ENCODE measurements at regions not wholly inside any gene's neighbourhood (a gene's known extent, or its start where the extent isn't known, plus 50 kb on each side); places are given as distances from the start of the nearest gene placed in this dataset.
"Not testable (repeated sequence)": the region's sequence is repeated elsewhere in the genome, so short reads cannot be mapped to it uniquely, and the experiment has no call there.

- no peak for DNase-seq
Observed at GRCh38 chr2:219844401-219845091, 217.1 kb downstream of the SLC4A3 start.

GRCh38 chr2:219848882-219849281 lies 221.5 kb downstream of the SLC4A3 start:
- DNase-seq, result no peak

- DNase-seq, result no peak
Observed at GRCh38 chr2:219851169-219851568, 223.7 kb downstream of the SLC4A3 start.

- DNase-seq, result no peak
Observed at GRCh38 chr2:219851801-219852481, 224.5 kb downstream of the SLC4A3 start.

- no peak for DNase-seq
Observed at GRCh38 chr2:219852626-219853025, 225.2 kb downstream of the SLC4A3 start.

GRCh38 chr2:219856602-219857001 lies 229.2 kb downstream of the SLC4A3 start:
- DNase-seq, result no peak

GRCh38 chr2:219857751-219858150 lies 230.3 kb downstream of the SLC4A3 start:
- DNase-seq, result no peak

GRCh38 chr2:219861307-219861706 lies 233.9 kb downstream of the SLC4A3 start:
- no peak for DNase-seq

- no peak for DNase-seq
Observed at GRCh38 chr2:219864154-219864553, 236.7 kb downstream of the SLC4A3 start.

- DNase-seq, result no peak
Observed at GRCh38 chr2:219868635-219869034, 241.2 kb downstream of the SLC4A3 start.

GRCh38 chr2:219870041-219870440 lies 242.6 kb downstream of the SLC4A3 start:
- DNase-seq, result no peak

- DNase-seq, result no peak
Observed at GRCh38 chr2:219871351-219871750, 243.9 kb downstream of the SLC4A3 start.

- no peak for DNase-seq
Observed at GRCh38 chr2:219875036-219875435, 247.6 kb downstream of the SLC4A3 start.

- DNase-seq, result not testable (repeated sequence)
Observed at GRCh38 chr2:219875986-219876385, 248.6 kb downstream of the SLC4A3 start.

GRCh38 chr2:219876931-219877330 lies 249.5 kb downstream of the SLC4A3 start:
- DNase-seq, result no peak

- DNase-seq, result no peak
Observed at GRCh38 chr2:219877728-219878127, 250.3 kb downstream of the SLC4A3 start.

GRCh38 chr2:219878516-219878915 lies 251.1 kb downstream of the SLC4A3 start:
- DNase-seq, result no peak

GRCh38 chr2:219881851-219882250 lies 254.4 kb downstream of the SLC4A3 start:
- no peak for DNase-seq

- DNase-seq, result no peak
Observed at GRCh38 chr2:219886615-219887014, 259.2 kb downstream of the SLC4A3 start.

GRCh38 chr2:219887870-219888269 lies 260.4 kb downstream of the SLC4A3 start:
- DNase-seq, result no peak

- no peak for DNase-seq
Observed at GRCh38 chr2:219893541-219893940, 266.1 kb downstream of the SLC4A3 start.

GRCh38 chr2:219897456-219897855 lies 270.0 kb downstream of the SLC4A3 start:
- DNase-seq, result no peak

- no peak for DNase-seq
Observed at GRCh38 chr2:219901155-219901554, 273.7 kb downstream of the SLC4A3 start.

GRCh38 chr2:219902891-219903552 lies 275.6 kb downstream of the SLC4A3 start:
- no peak for DNase-seq

Data from GOT3 (cell line).